Stomach smooth muscle (tissue), 2 donors: ENCODE measurements at regions not wholly inside any gene's neighbourhood (a gene's known extent, or its start where the extent isn't known, plus 50 kb on each side); places are given as distances from the start of the nearest gene placed in this dataset.

Experiments used
- H3K27ac ChIP-seq: one replicate; pipeline ENCODE4 v1.7.0; 2013; ENCODE audit warnings: mild to moderate bottlenecking, low read length, inconsistent platforms
- H3K27me3 ChIP-seq, 2 donors: one replicate each; pipeline ENCODE4 v1.7.0; 2013; ENCODE audit warnings: low read length in 2 of 2; ENCODE audit not compliant: insufficient read depth in 2 of 2, control insufficient read depth in 1 of 2
- H3K36me3 ChIP-seq, 2 donors: one replicate each; pipeline ENCODE4 v1.7.0; 2013; ENCODE audit warnings: low read length in 2 of 2; ENCODE audit not compliant: control insufficient read depth in 2 of 2, insufficient read depth in 2 of 2
- H3K4me1 ChIP-seq: one replicate; pipeline ENCODE4 v1.7.0; 2013; ENCODE audit warnings: low read length; ENCODE audit not compliant: control insufficient read depth, insufficient read depth
- H3K4me3 ChIP-seq, 2 donors: one replicate each; pipeline ENCODE4 v1.7.0; 2013; ENCODE audit warnings: low read length in 2 of 2
- H3K9ac ChIP-seq, 2 donors: one replicate each; pipeline ENCODE4 v1.7.0; 2013; ENCODE audit warnings: low read length in 2 of 2, mild to moderate bottlenecking in 1 of 2
- H3K9me3 ChIP-seq, 2 donors: one replicate each; pipeline ENCODE4 v1.7.0; 2013; ENCODE audit warnings: low read length in 2 of 2; ENCODE audit not compliant: control insufficient read depth in 2 of 2
- donor health status: healthy.
- donor health status: Pancreatic carcinoma.

GRCh38 chr5:173753307-173754168, 134.6 kb upstream of the CPEB4 start:
- Histone ChIP-seq H3K27me3 (peaks cover 0 to 2% of the 10 kb centered on the region in 2 donors), H3K9me3 (no peaks in the 10 kb centered on the region), H3K27ac (no peak overlapping the region), H3K9ac (no peak overlapping the region), H3K36me3 (no peaks in the 10 kb centered on the region), H3K4me1 (no peaks in the 10 kb centered on the region), H3K4me3 (no peak overlapping the region)

- no peak overlapping the region for H3K9ac ChIP-seq
- no peaks in the 10 kb centered on the region for H3K4me1 ChIP-seq
- peaks cover 2% of the 10 kb centered on the region in 2 donors for H3K27me3 ChIP-seq
- H3K27ac ChIP-seq, result no peak overlapping the region
- H3K9me3 ChIP-seq, result no peaks in the 10 kb centered on the region
- no peak overlapping the region for H3K4me3 ChIP-seq
- H3K36me3 ChIP-seq, result no peaks in the 10 kb centered on the region
These were observed 132.8 kb upstream of the CPEB4 start for GRCh38 chr5:173755319-173755718.

- Histone ChIP-seq H3K36me3 (no peaks in the 10 kb centered on the region), H3K27me3 (peaks cover 2% of the 10 kb centered on the region in 2 donors), H3K9ac (no peak overlapping the region), H3K27ac (no peak overlapping the region), H3K4me1 (no peaks in the 10 kb centered on the region), H3K9me3 (no peaks in the 10 kb centered on the region), H3K4me3 (no peak overlapping the region)
These were observed 130.5 kb upstream of the CPEB4 start for GRCh38 chr5:173757403-173758209.

GRCh38 chr5:173758676-173759075, 129.5 kb upstream of the CPEB4 start:
- no peaks in the 10 kb centered on the region for H3K4me1 ChIP-seq
- H3K4me3 ChIP-seq, result no peak overlapping the region
- H3K27ac ChIP-seq, result no peak overlapping the region
- H3K27me3 ChIP-seq, result peaks cover 2% of the 10 kb centered on the region in 2 donors
- no peaks in the 10 kb centered on the region for H3K9me3 ChIP-seq
- no peaks in the 10 kb centered on the region for H3K36me3 ChIP-seq
- H3K9ac ChIP-seq, result no peak overlapping the region

GRCh38 chr5:173759691-173760090, 128.5 kb upstream of the CPEB4 start:
- H3K4me3 ChIP-seq, result no peak overlapping the region
- H3K4me1 ChIP-seq, result peaks cover 4% of the 10 kb centered on the region
- peaks cover 2% of the 10 kb centered on the region in 2 donors for H3K27me3 ChIP-seq
- no peaks in the 10 kb centered on the region for H3K9me3 ChIP-seq
- H3K9ac ChIP-seq, result no peak overlapping the region
- H3K27ac ChIP-seq, result no peak overlapping the region
- H3K36me3 ChIP-seq, result no peaks in the 10 kb centered on the region

- no peak overlapping the region for H3K27ac ChIP-seq
- no peak overlapping the region for H3K9ac ChIP-seq
- H3K9me3 ChIP-seq, result no peaks in the 10 kb centered on the region
- H3K27me3 ChIP-seq, result peaks cover 2% of the 10 kb centered on the region in 2 donors
- peaks cover 5% of the 10 kb centered on the region for H3K4me1 ChIP-seq
- H3K36me3 ChIP-seq, result no peaks in the 10 kb centered on the region
- H3K4me3 ChIP-seq, result no peak overlapping the region
These were observed 127.5 kb upstream of the CPEB4 start for GRCh38 chr5:173760461-173761177.

- Histone ChIP-seq H3K36me3 (no peaks in the 10 kb centered on the region), H3K27me3 (peaks cover 2% of the 10 kb centered on the region in 2 donors), H3K4me1 (peaks cover 5% of the 10 kb centered on the region), H3K9me3 (no peaks in the 10 kb centered on the region), H3K4me3 (no peak overlapping the region), H3K27ac (no peak overlapping the region), H3K9ac (no peak overlapping the region)
These were observed 127.0 kb upstream of the CPEB4 start for GRCh38 chr5:173761178-173761513.

GRCh38 chr5:173762045-173762444, 126.1 kb upstream of the CPEB4 start:
- Histone ChIP-seq H3K4me3 (no peak overlapping the region), H3K4me1 (peaks cover 5% of the 10 kb centered on the region), H3K36me3 (no peaks in the 10 kb centered on the region), H3K9ac (no peak overlapping the region), H3K27ac (no peak overlapping the region), H3K9me3 (no peaks in the 10 kb centered on the region), H3K27me3 (peaks cover 2% of the 10 kb centered on the region in 2 donors)

GRCh38 chr5:173762930-173763329, 125.2 kb upstream of the CPEB4 start:
- Histone ChIP-seq H3K9ac (no peak overlapping the region), H3K4me3 (no peak overlapping the region), H3K27me3 (peaks cover 0 to 2% of the 10 kb centered on the region in 2 donors), H3K27ac (no peak overlapping the region), H3K36me3 (no peaks in the 10 kb centered on the region), H3K4me1 (peaks cover 8% of the 10 kb centered on the region), H3K9me3 (no peaks in the 10 kb centered on the region)

- no peak overlapping the region for H3K9ac ChIP-seq
- no peaks in the 10 kb centered on the region for H3K36me3 ChIP-seq
- H3K4me1 ChIP-seq, result peaks cover 9% of the 10 kb centered on the region
- no peak overlapping the region for H3K27ac ChIP-seq
- no peak overlapping the region for H3K4me3 ChIP-seq
- H3K9me3 ChIP-seq, result no peaks in the 10 kb centered on the region
- peaks cover 0 to 2% of the 10 kb centered on the region in 2 donors for H3K27me3 ChIP-seq
These were observed 124.7 kb upstream of the CPEB4 start for GRCh38 chr5:173763410-173763809.
